ENCODE measurements at regions not wholly inside any gene's neighbourhood (a gene's known extent, or its start where the extent isn't known, plus 50 kb on each side); places are given as distances from the start of the nearest gene placed in this dataset.

GRCh38 chr9:89744255-89744648, 139.4 kb downstream of the GADD45G start:
- no peak for TF ChIP-seq EZH2 (IDR thresholded peaks at IDR 0.05; ENCODE audit: borderline replicate concordance)
- TF ChIP-seq, protein P1, sequence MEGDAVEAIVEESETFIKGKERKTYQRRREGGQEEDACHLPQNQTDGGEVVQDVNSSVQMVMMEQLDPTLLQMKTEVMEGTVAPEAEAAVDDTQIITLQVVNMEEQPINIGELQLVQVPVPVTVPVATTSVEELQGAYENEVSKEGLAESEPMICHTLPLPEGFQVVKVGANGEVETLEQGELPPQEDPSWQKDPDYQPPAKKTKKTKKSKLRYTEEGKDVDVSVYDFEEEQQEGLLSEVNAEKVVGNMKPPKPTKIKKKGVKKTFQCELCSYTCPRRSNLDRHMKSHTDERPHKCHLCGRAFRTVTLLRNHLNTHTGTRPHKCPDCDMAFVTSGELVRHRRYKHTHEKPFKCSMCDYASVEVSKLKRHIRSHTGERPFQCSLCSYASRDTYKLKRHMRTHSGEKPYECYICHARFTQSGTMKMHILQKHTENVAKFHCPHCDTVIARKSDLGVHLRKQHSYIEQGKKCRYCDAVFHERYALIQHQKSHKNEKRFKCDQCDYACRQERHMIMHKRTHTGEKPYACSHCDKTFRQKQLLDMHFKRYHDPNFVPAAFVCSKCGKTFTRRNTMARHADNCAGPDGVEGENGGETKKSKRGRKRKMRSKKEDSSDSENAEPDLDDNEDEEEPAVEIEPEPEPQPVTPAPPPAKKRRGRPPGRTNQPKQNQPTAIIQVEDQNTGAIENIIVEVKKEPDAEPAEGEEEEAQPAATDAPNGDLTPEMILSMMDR (IDR thresholded peaks at IDR 0.05; ENCODE audit: poor library complexity), result no peak

Measured in hepatocyte (in vitro differentiated cells).